Kidney (tissue), 13 donors: ENCODE measurements at regions not wholly inside any gene's neighbourhood (a gene's known extent, or its start where the extent isn't known, plus 50 kb on each side); places are given as distances from the start of the nearest gene placed in this dataset.

Experiments used
- DNase-seq, 5 donors: peaks; one replicate each; pipeline ENCODE4 v3.0.0-alpha.2; 2013 to 2020
- FAIRE-seq: peaks from 2 replicates; lab custom pipeline; 2012; peaks lifted over from hg19 to GRCh38; lab: Jason Lieb, UNC
- H3K27ac ChIP-seq, 2 donors: one replicate each; pipeline ENCODE4 v1.7.0; 2013; ENCODE audit warnings: low read depth in 2 of 2, low read length in 2 of 2, inconsistent platforms in 1 of 2
- H3K27me3 ChIP-seq: one replicate; pipeline ENCODE4 v1.7.1; 2013; ENCODE audit warnings: low read length, inconsistent platforms; ENCODE audit not compliant: control insufficient read depth, insufficient read depth
- H3K36me3 ChIP-seq, 3 donors: one replicate each; pipeline versions ENCODE4 v1.7.0 to v1.7.1; 2013; ENCODE audit warnings: low read length in 3 of 3, control low read depth in 1 of 3, inconsistent platforms in 1 of 3; ENCODE audit not compliant: insufficient read depth in 3 of 3, control insufficient read depth in 2 of 3
- H3K4me1 ChIP-seq, 3 donors: one replicate each; pipeline versions ENCODE4 v1.7.0 to v1.7.1; 2013; ENCODE audit warnings: low read length in 3 of 3, inconsistent platforms in 1 of 3, low read depth in 1 of 3; ENCODE audit not compliant: control insufficient read depth in 2 of 3, insufficient read depth in 2 of 3
- H3K4me3 ChIP-seq, 3 donors: one replicate each; pipeline versions ENCODE4 v1.7.0 to v1.8.1; 2013; ENCODE audit warnings: low read length in 3 of 3, control low read depth in 1 of 3, inconsistent platforms in 1 of 3
- H3K9ac ChIP-seq, 3 donors: one replicate each; pipeline versions ENCODE4 v1.7.0 to v1.7.1; 2013; ENCODE audit warnings: low read length in 3 of 3, control low read depth in 1 of 3, inconsistent platforms in 1 of 3
- H3K9me3 ChIP-seq, 3 donors: one replicate each; pipeline versions ENCODE4 v1.7.0 to v1.7.1; 2013; ENCODE audit warnings: low read length in 3 of 3, control low read depth in 1 of 3, inconsistent platforms in 1 of 3; ENCODE audit not compliant: control insufficient read depth in 2 of 3, insufficient read depth in 1 of 3
- CTCF ChIP-seq: IDR thresholded peaks from 3 replicates; pipeline ENCODE4 v1.5.1; 2012; ENCODE audit warnings: mild to moderate bottlenecking, moderate library complexity, borderline replicate concordance; ENCODE audit not compliant: insufficient read depth; ENCODE audit errors: extremely low read depth
- intact Hi-C: fragments of 100-400 bp; cut with DNase I; formaldehyde crosslinking; loops from one replicate; pipeline ENCODE4 v1.11.1; 2022
- donor health status: control.
- donor health status: control.
- donor health status: control.
- donor health status: control.
- donor health status: control.
- donor health status: DM: yes; HTN: yes; CAD: no.
- donor health status: Normal renal cell carcinoma (clear cell type).

GRCh38 chr2:19541884-19542283 is 183.5 kb upstream of the OSR1 start:
- Histone ChIP-seq H3K27me3 (no peaks in the 10 kb centered on the region), H3K36me3 (no peaks in the 10 kb centered on the region), H3K4me1 (no peaks in the 10 kb centered on the region), H3K4me3 (no peak overlapping the region), H3K9me3 (no peaks in the 10 kb centered on the region), H3K9ac (no peak overlapping the region), H3K27ac (no peak overlapping the region)
- no peak for FAIRE-seq
- no peak for DNase-seq
- intact Hi-C loops: no loop called here
- TF ChIP-seq CTCF: no peak

GRCh38 chr2:19540739-19541525 is 182.5 kb upstream of the OSR1 start:
- no peak for DNase-seq
- Histone ChIP-seq H3K9me3 (no peaks in the 10 kb centered on the region), H3K9ac (no peak overlapping the region), H3K27ac (no peak overlapping the region), H3K4me1 (no peaks in the 10 kb centered on the region), H3K4me3 (no peak overlapping the region), H3K27me3 (no peaks in the 10 kb centered on the region), H3K36me3 (no peaks in the 10 kb centered on the region)
- no peak for TF ChIP-seq CTCF
- intact Hi-C loops: no loop called here
- FAIRE-seq: no peak

GRCh38 chr2:19538411-19538963 is 180.1 kb upstream of the OSR1 start:
- Histone ChIP-seq H3K27ac (no peak overlapping the region), H3K27me3 (no peaks in the 10 kb centered on the region), H3K36me3 (no peaks in the 10 kb centered on the region), H3K9ac (no peak overlapping the region), H3K9me3 (no peaks in the 10 kb centered on the region), H3K4me1 (no peaks in the 10 kb centered on the region), H3K4me3 (no peak overlapping the region)
- no peak for DNase-seq
- no peak for FAIRE-seq
- TF ChIP-seq CTCF: no peak
- intact Hi-C loops: no loop called here
